ENCODE measurements at regions not wholly inside any gene's neighbourhood (a gene's known extent, or its start where the extent isn't known, plus 50 kb on each side); places are given as distances from the start of the nearest gene placed in this dataset.

DNA sequence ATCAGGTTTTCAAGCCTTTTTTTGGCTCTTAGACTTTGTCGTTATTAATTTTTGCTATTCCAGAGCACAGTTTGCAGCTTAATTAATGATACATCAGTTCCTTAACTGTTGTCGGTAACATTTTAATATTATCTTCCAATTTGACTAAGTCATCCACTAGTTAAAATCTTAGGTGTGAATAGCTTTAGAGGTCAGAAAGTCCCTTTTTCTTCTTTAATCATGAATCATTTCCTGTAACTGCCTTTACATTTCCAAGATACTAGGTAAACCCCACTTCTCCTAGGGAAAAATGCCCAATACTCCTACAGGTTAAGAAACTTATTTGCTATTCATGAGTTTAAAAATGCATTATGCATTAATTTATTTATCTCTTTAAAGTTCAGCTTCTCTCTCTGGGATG lies 260.9 kb upstream of the CFAP20DC start:
- Histone ChIP-seq H2AK5ac (ENCODE audit: low read depth, low read length) (no peak overlapping the region), H3K23ac (ENCODE audit: low read depth, low read length, poor library complexity) (no peak overlapping the region), H2BK12ac (ENCODE audit: low read length) (no peak overlapping the region), H4K91ac (ENCODE audit: low read depth, low read length, poor library complexity) (no peak overlapping the region), H3K4me2 (ENCODE audit: insufficient read depth, low read length, poor library complexity, severe bottlenecking) (no peak overlapping the region), H2BK120ac (ENCODE audit: low read depth, low read length) (no peak overlapping the region), H3K14ac (ENCODE audit: low read length) (no peak overlapping the region), H3K4me3 (ENCODE audit: low read length in 2 of 2) (no peak overlapping the region), H2BK5ac (ENCODE audit: low read length) (no peak overlapping the region), H3K79me1 (ENCODE audit: low read depth, low read length) (no peaks in the 10 kb centered on the region), H3K4me1 (ENCODE audit: control insufficient read depth in 2 of 2, insufficient read depth in 1 of 2, low read depth in 1 of 2, low read length in 2 of 2) (peaks cover 4 to 16% of the 10 kb centered on the region in 2 donors), H2BK15ac (ENCODE audit: low read length) (no peak overlapping the region), H3K27me3 (ENCODE audit: control insufficient read depth in 3 of 3, insufficient read depth in 3 of 3, low read depth in 1 of 3, low read length in 3 of 3) (no peaks in the 10 kb centered on the region), H3K18ac (ENCODE audit: low read length) (no peak overlapping the region), H3K27ac (replicated peaks; ENCODE audit: low read length) (no peak overlapping the region), H3K9ac (ENCODE audit: low read depth, low read length, poor library complexity) (no peak overlapping the region), H3K36me3 (replicated peaks in 1 of 2; ENCODE audit: control insufficient read depth in 2 of 2, insufficient read depth in 2 of 2, low read length in 2 of 2) (no peaks in the 10 kb centered on the region), H3K4ac (ENCODE audit: low read length) (no peak overlapping the region), H4K8ac (ENCODE audit: low read depth, low read length) (no peak overlapping the region), H3K9me3 (replicated peaks in 1 of 2; ENCODE audit: control insufficient read depth in 2 of 2, insufficient read depth in 1 of 2, low read depth in 1 of 2, low read length in 2 of 2) (no peaks in the 10 kb centered on the region), H2AFZ (ENCODE audit: low read length) (no peak overlapping the region)
- no peak for DNase-seq (ENCODE audit: low spot score)
- no CpG with 5 or more reads among the region's 2 CpGs for WGBS, 2 donors (ENCODE audit: extremely low coverage in 2 of 2, insufficient read length in 2 of 2, insufficient replicate concordance in 1 of 2)

DNA sequence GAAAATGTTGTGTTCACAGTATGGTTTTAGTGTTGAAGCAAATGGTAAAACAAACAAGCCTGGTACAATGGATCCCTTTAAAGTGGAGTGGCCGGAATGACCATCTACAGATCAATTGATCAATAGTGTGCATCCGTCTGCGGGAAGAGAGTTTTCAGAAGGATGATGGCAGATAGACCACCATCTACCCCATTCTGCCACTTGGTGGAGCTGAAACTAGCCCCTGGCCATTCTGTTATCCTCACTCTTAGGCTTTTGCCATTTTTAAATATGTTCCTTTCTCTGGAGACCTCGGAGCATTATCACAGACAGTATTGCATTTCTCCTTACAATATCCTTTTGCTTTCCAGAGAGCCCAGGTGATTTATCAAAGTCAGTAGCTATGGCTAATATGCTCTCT lies 258.9 kb upstream of the CFAP20DC start:
- Histone ChIP-seq H3K27ac (replicated peaks; ENCODE audit: low read length) (no peak overlapping the region), H3K4me2 (ENCODE audit: insufficient read depth, low read length, poor library complexity, severe bottlenecking) (no peak overlapping the region), H3K36me3 (replicated peaks in 1 of 2; ENCODE audit: control insufficient read depth in 2 of 2, insufficient read depth in 2 of 2, low read length in 2 of 2) (no peaks in the 10 kb centered on the region), H3K4ac (ENCODE audit: low read length) (no peak overlapping the region), H4K8ac (ENCODE audit: low read depth, low read length) (no peak overlapping the region), H3K4me3 (ENCODE audit: low read length in 2 of 2) (no peak overlapping the region), H3K27me3 (ENCODE audit: control insufficient read depth in 3 of 3, insufficient read depth in 3 of 3, low read depth in 1 of 3, low read length in 3 of 3) (no peaks in the 10 kb centered on the region), H3K23ac (ENCODE audit: low read depth, low read length, poor library complexity) (no peak overlapping the region), H2BK120ac (ENCODE audit: low read depth, low read length) (no peak overlapping the region), H3K4me1 (ENCODE audit: control insufficient read depth in 2 of 2, insufficient read depth in 1 of 2, low read depth in 1 of 2, low read length in 2 of 2) (peaks cover 0 to 2% of the 10 kb centered on the region in 2 donors), H2BK15ac (ENCODE audit: low read length) (no peak overlapping the region), H3K79me1 (ENCODE audit: low read depth, low read length) (no peaks in the 10 kb centered on the region), H2BK12ac (ENCODE audit: low read length) (no peak overlapping the region), H2AFZ (ENCODE audit: low read length) (no peak overlapping the region), H3K9ac (ENCODE audit: low read depth, low read length, poor library complexity) (no peak overlapping the region), H3K14ac (ENCODE audit: low read length) (no peak overlapping the region), H2AK5ac (ENCODE audit: low read depth, low read length) (no peak overlapping the region), H3K18ac (ENCODE audit: low read length) (no peak overlapping the region), H4K91ac (ENCODE audit: low read depth, low read length, poor library complexity) (no peak overlapping the region), H3K9me3 (replicated peaks in 1 of 2; ENCODE audit: control insufficient read depth in 2 of 2, insufficient read depth in 1 of 2, low read depth in 1 of 2, low read length in 2 of 2) (no peaks in the 10 kb centered on the region), H2BK5ac (ENCODE audit: low read length) (no peak overlapping the region)
- DNase-seq (ENCODE audit: low spot score), result no peak
- WGBS, 2 donors (ENCODE audit: extremely low coverage in 2 of 2, insufficient read length in 2 of 2, insufficient replicate concordance in 1 of 2), result no CpG with 5 or more reads among the region's 4 CpGs

- Histone ChIP-seq H3K27me3 (ENCODE audit: control insufficient read depth in 3 of 3, insufficient read depth in 3 of 3, low read depth in 1 of 3, low read length in 3 of 3) (no peaks in the 10 kb centered on the region), H2BK5ac (ENCODE audit: low read length) (no peak overlapping the region), H3K4me1 (ENCODE audit: control insufficient read depth in 2 of 2, insufficient read depth in 1 of 2, low read depth in 1 of 2, low read length in 2 of 2) (no peaks in the 10 kb centered on the region), H3K4ac (ENCODE audit: low read length) (no peak overlapping the region), H3K14ac (ENCODE audit: low read length) (no peak overlapping the region), H3K79me1 (ENCODE audit: low read depth, low read length) (no peaks in the 10 kb centered on the region), H2BK15ac (ENCODE audit: low read length) (no peak overlapping the region), H3K4me2 (ENCODE audit: insufficient read depth, low read length, poor library complexity, severe bottlenecking) (no peak overlapping the region), H3K9me3 (replicated peaks in 1 of 2; ENCODE audit: control insufficient read depth in 2 of 2, insufficient read depth in 1 of 2, low read depth in 1 of 2, low read length in 2 of 2) (peaks cover 0 to 1% of the 10 kb centered on the region in 2 donors), H3K36me3 (replicated peaks in 1 of 2; ENCODE audit: control insufficient read depth in 2 of 2, insufficient read depth in 2 of 2, low read length in 2 of 2) (no peaks in the 10 kb centered on the region), H3K18ac (ENCODE audit: low read length) (no peak overlapping the region), H3K9ac (ENCODE audit: low read depth, low read length, poor library complexity) (no peak overlapping the region), H2BK120ac (ENCODE audit: low read depth, low read length) (no peak overlapping the region), H2AK5ac (ENCODE audit: low read depth, low read length) (no peak overlapping the region), H3K4me3 (ENCODE audit: low read length in 2 of 2) (no peak overlapping the region), H2AFZ (ENCODE audit: low read length) (no peak overlapping the region), H2BK12ac (ENCODE audit: low read length) (no peak overlapping the region), H3K27ac (replicated peaks; ENCODE audit: low read length) (no peak overlapping the region), H4K91ac (ENCODE audit: low read depth, low read length, poor library complexity) (no peak overlapping the region), H3K23ac (ENCODE audit: low read depth, low read length, poor library complexity) (no peak overlapping the region), H4K8ac (ENCODE audit: low read depth, low read length) (no peak overlapping the region)
- WGBS, 2 donors (ENCODE audit: extremely low coverage in 2 of 2, insufficient read length in 2 of 2, insufficient replicate concordance in 1 of 2), result no CpG with 5 or more reads among the region's 1 CpG
- DNase-seq (ENCODE audit: low spot score), result no peak
These were observed 258.2 kb upstream of the CFAP20DC start for GRCh38 chr3:59308001-59308400.

- Histone ChIP-seq H2AK5ac (ENCODE audit: low read depth, low read length) (no peak overlapping the region), H2BK5ac (ENCODE audit: low read length) (no peak overlapping the region), H3K36me3 (replicated peaks in 1 of 2; ENCODE audit: control insufficient read depth in 2 of 2, insufficient read depth in 2 of 2, low read length in 2 of 2) (no peaks in the 10 kb centered on the region), H3K27me3 (ENCODE audit: control insufficient read depth in 3 of 3, insufficient read depth in 3 of 3, low read depth in 1 of 3, low read length in 3 of 3) (no peaks in the 10 kb centered on the region), H3K4me3 (ENCODE audit: low read length in 2 of 2) (no peak overlapping the region), H3K18ac (ENCODE audit: low read length) (no peak overlapping the region), H2AFZ (ENCODE audit: low read length) (no peak overlapping the region), H3K9me3 (replicated peaks in 1 of 2; ENCODE audit: control insufficient read depth in 2 of 2, insufficient read depth in 1 of 2, low read depth in 1 of 2, low read length in 2 of 2) (peaks cover 0 to 3% of the 10 kb centered on the region in 2 donors), H3K4me2 (ENCODE audit: insufficient read depth, low read length, poor library complexity, severe bottlenecking) (no peak overlapping the region), H2BK12ac (ENCODE audit: low read length) (no peak overlapping the region), H3K14ac (ENCODE audit: low read length) (no peak overlapping the region), H4K8ac (ENCODE audit: low read depth, low read length) (no peak overlapping the region), H3K23ac (ENCODE audit: low read depth, low read length, poor library complexity) (no peak overlapping the region), H2BK120ac (ENCODE audit: low read depth, low read length) (no peak overlapping the region), H3K79me1 (ENCODE audit: low read depth, low read length) (no peaks in the 10 kb centered on the region), H3K9ac (ENCODE audit: low read depth, low read length, poor library complexity) (no peak overlapping the region), H3K4me1 (ENCODE audit: control insufficient read depth in 2 of 2, insufficient read depth in 1 of 2, low read depth in 1 of 2, low read length in 2 of 2) (no peaks in the 10 kb centered on the region), H3K27ac (replicated peaks; ENCODE audit: low read length) (no peak overlapping the region), H4K91ac (ENCODE audit: low read depth, low read length, poor library complexity) (no peak overlapping the region), H2BK15ac (ENCODE audit: low read length) (no peak overlapping the region), H3K4ac (ENCODE audit: low read length) (no peak overlapping the region)
- DNase-seq (ENCODE audit: low spot score), result no peak
- WGBS, 2 donors (ENCODE audit: extremely low coverage in 2 of 2, insufficient read length in 2 of 2, insufficient replicate concordance in 1 of 2), result no CpG with 5 or more reads among the region's 3 CpGs
These were observed 256.6 kb upstream of the CFAP20DC start for GRCh38 chr3:59306436-59306835.

All from neuronal stem cell (in vitro differentiated cells).